ELR (cell line): ENCODE measurements at regions not wholly inside any gene's neighbourhood (a gene's known extent, or its start where the extent isn't known, plus 50 kb on each side); places are given as distances from the start of the nearest gene placed in this dataset.
"Not testable (repeated sequence)": the region's sequence is repeated elsewhere in the genome, so short reads cannot be mapped to it uniquely, and the experiment has no call there.

Source experiments
- DNase-seq: peaks from one replicate; pipeline ENCODE4 v3.0.0-alpha.2; 2015; ENCODE audit warnings: low read depth

DNA sequence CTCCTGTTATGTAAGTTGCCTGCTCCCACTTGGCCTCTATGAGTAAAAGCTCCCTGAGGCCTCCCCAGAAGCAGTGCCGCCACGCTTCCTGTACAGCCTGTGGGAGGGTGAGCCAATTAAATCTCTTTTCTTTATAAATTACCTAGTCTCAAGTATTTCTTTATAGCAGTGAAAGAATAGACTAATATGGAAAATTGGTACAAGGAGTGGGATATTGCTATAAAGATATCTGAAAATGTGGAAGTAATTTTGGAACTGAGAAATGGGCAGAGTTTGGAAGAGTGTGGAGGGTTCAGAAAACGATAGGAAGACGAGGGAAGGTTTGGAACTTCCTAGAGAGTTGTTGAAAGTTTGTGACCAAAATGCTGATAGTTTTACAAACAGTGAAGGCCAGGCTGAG lies 572.3 kb downstream of the MATN1 start:
- no peak for DNase-seq

DNA sequence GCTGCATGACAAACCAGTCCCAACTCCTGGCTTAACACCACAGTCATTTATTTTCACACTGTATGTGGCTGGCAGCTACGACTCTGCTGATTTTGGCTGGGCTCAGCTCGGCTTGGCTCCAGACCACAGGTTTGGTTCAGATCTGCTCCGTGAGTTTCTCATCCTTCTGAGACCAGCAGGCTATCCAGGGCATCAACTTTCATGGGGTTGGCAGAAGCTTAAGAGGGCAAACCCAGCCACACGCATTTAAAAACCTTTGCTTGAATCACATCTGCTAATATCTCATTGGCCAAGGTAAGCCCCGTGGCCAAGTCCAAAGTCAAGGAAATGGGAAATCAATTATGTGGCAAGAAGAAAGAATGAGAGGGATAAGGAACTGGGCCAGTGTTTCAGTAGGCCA lies 574.2 kb downstream of the MATN1 start:
- DNase-seq: no peak

DNA sequence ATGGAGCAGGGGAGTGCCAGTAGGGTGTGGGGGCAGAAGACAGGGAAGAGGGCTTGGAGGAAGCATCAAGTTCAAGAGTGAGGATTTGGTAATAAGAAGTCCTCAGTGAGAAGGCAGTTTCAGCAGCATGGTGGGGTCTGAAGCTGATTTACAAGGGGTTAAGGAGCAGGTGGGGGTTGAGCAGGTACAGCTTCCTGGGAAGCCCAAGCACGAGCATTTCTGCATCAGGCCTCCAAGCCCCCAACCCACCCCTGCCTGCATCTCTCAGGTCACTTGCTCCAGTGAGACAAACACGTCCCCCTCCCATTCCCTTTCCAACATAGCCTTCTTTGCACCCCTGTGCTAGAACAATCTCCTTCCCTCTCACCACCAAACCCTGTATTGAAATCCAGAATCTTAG lies 574.7 kb downstream of the MATN1 start:
- no peak for DNase-seq

DNA sequence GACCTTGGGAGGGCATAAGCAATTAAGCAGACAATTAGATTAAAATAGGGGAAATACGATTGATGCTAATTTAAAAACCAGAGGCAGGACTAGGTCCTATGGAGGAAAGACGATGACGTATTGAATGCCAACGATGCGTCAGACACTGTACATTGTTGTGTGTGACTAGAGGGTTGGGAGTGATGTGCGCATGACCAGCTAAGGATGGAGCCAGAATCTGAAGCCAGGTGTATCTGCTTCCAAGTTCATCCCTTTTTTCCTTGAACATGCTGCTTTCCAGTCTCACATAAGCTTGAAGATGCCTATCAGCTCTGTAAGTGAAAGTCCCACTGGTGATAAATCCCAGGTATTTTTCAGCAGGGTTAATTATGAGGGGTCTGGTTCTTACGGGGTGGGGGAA lies 576.2 kb downstream of the MATN1 start:
- no peak for DNase-seq

DNA sequence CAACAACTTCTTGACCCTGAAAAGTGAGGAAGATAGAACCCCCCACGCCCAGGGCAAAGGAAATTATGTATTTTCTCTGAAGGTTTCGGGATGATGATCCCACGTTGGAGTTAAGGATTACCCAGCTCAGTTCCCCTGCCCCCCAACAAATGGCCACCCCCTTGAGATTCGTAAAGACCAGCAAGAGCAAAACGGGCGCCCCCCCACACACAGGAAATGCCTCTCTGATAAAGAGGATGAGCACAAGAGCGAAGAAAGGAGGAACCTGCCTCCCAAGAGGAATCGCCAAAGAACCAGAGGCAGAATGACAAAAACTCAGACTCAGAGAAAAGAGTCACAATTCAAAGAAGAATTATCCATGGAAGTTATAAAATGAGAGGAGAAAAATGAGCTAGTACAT lies 576.9 kb downstream of the MATN1 start:
- DNase-seq: no peak

- DNase-seq: no peak
Observed at GRCh38 chr1:30145723-30146303, 577.6 kb downstream of the MATN1 start.

DNA sequence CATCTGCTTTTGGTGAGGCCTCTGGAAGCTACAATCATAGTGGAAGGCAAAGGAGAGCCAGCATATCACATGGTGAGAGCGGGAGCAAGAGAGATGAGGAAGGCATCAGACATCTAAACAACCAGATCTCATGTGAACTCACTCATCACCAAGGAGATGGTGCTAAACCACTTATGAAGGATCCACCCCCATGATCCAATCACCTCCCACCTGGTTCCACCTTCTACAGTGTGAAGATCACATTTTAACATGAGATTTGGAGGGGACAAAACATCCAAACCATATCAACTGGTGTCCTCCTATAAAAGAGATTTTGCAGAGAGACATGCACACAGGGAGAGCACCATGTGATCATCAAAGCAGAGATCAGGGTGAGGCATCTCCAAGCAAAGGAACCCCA lies 578.6 kb downstream of the MATN1 start:
- DNase-seq: no peak

DNA sequence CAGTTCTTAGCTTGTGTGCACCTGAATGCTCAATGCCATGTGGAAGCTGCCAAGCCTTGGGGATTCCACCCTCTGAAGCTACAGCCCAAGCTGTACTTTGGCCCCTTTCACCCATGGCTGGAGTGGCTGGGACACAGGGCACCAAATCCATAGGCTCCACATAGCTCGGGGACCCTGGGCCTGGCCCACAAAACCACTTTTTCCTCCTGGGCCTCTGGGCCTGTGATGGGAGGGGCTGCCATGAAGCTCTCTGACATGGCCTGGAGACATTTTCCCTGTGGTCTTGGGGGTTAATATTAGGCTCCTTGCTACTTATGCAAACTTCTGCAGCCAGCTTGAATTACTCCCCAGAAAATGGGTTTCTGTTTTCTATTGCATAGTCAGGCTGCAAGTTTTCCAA lies 579.9 kb downstream of the MATN1 start:
- DNase-seq: no peak

- no peak for DNase-seq
Observed at GRCh38 chr1:30140566-30140965, 582.8 kb downstream of the MATN1 start.

GRCh38 chr1:30138891-30139290 lies 584.5 kb downstream of the MATN1 start:
- DNase-seq: no peak

- DNase-seq: no peak
Observed at GRCh38 chr1:30137001-30137400, 586.4 kb downstream of the MATN1 start.

DNA sequence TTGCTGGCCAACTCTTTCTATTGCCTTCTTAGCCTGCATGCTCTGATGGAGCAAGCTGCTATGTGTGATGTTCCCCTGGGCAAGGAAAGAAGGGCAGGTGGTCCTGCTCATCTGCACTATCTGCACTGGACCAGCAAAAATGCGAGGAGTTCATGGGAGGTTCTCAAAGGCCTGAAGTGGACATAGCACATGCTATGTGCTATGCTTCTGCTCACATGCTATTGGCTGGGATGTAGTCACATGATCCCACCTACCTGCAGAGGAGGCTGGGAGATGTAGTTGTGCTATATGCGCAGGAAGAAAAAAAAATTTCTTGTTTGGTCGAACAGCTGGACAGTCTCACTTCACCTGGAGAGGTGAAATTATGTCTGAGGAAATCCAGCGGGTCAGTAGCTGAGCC lies 587.7 kb downstream of the MATN1 start:
- DNase-seq: no peak

DNA sequence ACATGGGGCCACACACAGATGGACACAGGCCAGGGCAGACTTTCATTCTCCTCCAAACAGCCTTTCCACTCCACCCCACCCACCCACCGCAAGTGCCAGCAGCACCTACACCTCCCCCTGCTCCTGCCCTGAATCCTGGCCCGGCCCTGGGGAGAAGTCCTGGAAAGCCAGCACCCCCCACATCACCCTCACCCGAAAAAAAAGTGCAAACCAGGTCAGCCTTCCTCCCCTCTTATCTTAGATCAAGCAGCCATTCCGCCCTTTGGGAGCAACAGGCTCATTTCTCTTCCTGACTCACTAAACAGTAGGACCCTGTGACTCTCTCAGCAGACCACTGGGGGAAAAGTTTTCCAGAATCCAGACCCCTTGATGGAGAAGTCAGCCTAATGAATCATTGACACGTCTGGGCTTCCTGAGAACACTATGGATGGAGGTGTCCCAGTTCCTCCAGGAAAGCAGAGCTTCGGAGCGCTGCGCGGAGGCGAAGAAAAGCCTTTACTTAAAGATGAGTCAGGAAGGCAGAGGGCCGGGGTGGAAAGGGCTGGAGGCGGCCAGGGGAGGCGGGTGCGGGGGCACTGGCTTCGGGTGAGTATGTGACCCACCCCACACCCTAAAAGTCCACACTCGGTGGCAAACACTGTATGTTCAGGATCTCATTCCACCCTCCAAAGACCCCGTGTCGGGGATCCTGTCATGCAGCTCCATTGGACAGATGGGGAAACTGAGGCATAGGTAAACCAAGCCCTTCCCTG lies 588.7 kb downstream of the MATN1 start:
- DNase-seq: no peak

DNA sequence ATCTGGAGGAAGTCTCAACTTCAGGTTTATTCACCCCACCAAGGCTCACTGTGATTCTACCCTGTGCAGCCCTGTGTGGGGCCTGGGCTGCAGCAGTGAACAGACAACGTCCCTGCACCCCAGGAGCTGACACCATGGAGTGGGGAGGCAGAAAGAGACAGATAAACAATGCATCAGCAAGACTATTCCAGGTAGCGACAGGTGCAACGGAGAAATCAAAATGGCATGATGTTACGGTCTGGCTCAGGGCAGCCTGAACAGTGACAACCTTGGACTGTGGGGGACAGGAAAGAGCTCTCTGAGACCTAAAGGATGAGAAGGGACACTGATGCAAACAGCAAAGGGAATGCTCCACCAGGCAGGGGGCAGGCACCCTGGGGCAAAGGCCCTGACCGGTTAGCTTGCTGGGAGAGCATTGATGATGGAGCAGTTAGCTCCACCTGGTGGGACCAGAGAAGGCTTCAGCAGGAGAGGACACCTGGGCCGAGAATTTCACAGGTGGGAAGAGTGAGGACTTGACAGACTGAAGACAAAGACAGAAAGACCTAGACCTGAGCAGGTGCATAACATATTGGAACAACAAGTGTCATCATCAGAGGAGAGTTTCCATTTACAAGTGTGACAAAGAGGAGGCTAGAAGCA lies 589.9 kb downstream of the MATN1 start:
- no peak for DNase-seq

- DNase-seq: no peak
Observed at GRCh38 chr1:30132602-30133286, 590.6 kb downstream of the MATN1 start.

DNA sequence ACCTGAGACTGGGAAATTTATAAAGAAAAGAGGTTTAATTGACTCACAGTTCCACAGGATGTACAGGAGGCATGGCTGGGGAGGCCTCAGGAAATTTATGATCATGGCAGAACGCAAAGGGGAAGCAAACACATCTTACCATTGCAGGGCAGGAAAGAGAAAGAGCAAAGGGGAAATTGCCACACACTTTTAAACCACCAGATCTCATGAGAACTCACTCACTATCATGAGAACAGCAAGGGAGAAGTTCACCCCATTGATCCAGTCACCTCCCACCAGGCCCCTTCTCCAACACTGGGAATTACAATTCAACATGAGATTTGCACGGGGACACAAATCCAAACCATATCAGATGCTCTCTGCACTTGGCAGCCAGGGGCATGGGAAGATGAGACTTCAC lies 592.8 kb downstream of the MATN1 start:
- DNase-seq: not testable (repeated sequence)

DNA sequence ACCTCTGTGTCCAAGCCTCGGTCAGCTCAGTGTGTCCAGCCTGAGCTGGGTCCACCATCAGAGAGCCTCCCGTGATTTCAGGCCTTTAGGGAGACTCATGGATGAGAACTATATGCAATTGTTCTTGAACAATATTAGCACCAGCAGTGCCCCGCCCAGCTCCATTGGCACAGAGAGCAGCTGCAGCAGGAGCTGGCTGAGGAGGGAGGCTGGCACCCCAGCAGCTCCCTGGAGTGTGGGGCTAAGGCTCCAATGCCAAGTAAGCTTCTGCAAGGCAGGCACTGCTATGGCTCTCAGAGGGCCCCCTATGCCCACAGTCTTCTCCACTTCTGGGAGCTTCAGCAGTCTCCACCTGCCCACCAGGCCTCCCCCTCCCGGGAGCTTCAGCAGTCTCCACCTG lies 593.3 kb downstream of the MATN1 start:
- no peak for DNase-seq

DNA sequence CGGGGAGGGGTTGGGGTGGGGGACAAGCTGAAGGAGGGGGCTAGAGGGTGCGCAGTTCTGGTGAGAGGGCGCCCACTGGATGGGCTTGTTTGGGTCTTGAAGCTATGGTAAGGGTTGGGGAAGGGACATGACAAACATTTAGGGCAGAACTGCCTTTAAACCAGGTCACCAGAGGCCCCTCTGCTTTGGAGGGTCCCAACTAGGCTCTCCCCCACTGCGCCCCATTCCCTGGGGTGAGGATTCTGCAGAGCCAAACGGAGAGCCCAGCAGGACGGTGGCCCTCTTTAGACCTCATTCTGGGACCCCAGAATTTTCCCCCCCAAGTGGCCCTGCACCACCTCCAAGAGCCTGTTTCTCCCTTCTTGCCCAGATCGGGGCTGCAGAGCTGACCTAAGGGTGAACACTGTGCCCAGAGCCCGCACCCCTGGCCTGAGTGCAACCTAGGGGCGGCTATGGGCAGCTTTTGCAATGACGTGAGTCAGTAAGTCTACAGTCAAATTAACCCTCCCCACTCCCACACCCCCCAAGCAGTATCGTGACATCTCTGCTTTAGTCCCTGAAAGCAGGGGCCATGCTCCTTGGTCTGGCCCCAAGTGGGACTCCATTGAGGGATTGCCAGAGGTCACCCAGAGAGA lies 593.8 kb downstream of the MATN1 start:
- no peak for DNase-seq

DNA sequence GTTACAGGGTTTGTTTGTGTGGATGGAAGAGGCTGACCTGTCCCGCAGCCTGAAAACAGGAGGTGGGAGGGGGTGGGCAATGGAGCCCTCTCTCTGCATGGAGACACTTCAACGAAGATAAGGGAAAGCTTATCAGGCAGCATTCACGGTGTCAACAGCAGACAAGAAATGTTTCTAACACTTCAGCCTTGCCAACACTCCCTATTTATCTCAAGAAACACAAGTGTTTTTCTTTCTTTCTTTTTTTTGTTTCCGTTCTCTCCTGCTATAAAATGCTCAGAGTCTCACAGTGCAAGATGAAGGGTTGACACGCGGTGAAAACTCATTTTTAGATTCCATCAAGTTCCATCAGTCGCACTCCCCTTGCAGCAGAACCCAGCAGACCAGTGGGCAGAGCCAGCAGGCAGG lies 594.4 kb downstream of the MATN1 start:
- no peak for DNase-seq

DNA sequence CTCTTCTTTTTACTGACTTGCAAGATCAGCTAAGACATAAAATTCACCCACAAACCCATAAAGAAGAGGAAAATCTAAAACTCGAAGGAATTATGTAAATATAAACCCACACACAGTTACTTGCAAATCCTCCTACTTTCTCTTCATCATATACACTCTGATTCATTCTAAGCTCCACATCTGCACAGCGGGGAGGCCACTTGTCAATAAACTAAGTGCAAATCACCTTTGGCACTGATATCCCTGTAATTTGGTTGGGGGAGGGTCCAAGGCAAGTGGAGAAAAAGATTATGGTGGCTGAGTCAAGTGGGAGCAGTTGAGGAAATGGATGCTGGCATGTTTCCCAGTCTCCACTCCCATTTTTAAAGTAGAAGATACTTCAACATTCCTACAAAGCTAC lies 596.5 kb downstream of the MATN1 start:
- DNase-seq: no peak

GRCh38 chr1:30125821-30126170 lies 597.6 kb downstream of the MATN1 start:
- DNase-seq: no peak

GRCh38 chr1:30125021-30125820 lies 598.2 kb downstream of the MATN1 start:
- no peak for DNase-seq
